Panc1 (cell line): ENCODE measurements at regions not wholly inside any gene's neighbourhood (a gene's known extent, or its start where the extent isn't known, plus 50 kb on each side); places are given as distances from the start of the nearest gene placed in this dataset.

Experiments used
- ATAC-seq: fragments of 200-7000 bp; cut with Tn5 transposase; 2 replicates; pipeline ENCODE4 v1.9.1; 2020; ENCODE audit warnings: mild to moderate bottlenecking, moderate library complexity
- BruUV-seq: library from RNA; stranded (reverse); fragments of 400-500 nt; replicated peaks from 2 replicates; lab custom pipeline; 2021; lab: Mats Ljungman, UMichigan
- CTCF ChIA-PET: fragments of 300-600 bp; sonication (Branson Sonifier 250); formaldehyde crosslinking; loops from one replicate; lab custom pipeline; 2022; ENCODE audit warnings: antibody characterized with exemption; lab: Charles Lee
- POLR2A ChIA-PET: fragments of 300-600 bp; sonication (Branson Sonifier 250); formaldehyde crosslinking; loops from one replicate; lab custom pipeline; 2022; ENCODE audit warnings: antibody characterized with exemption; lab: Charles Lee
- DNase-seq: peaks from one replicate; pipeline ENCODE4 v3.0.0-alpha.2; 2010; ENCODE audit warnings: low read depth, low spot score
- H3K27ac ChIP-seq: 2 replicates; pipeline ENCODE4 v1.5.1; 2011; ENCODE audit warnings: mild to moderate bottlenecking, low read length, inconsistent platforms
- H3K27me3 ChIP-seq: fragments of 200-500 bp; sonication (Bioruptor generic); 2 replicates; pipeline ENCODE4 v1.6.0; 2014; ENCODE audit warnings: low read length, inconsistent platforms; ENCODE audit not compliant: control insufficient read depth, insufficient read depth
- H3K36me3 ChIP-seq: fragments of 200-500 bp; sonication (Bioruptor generic); 2 replicates; pipeline ENCODE4 v1.5.1; 2014; ENCODE audit warnings: inconsistent platforms, mild to moderate bottlenecking, low read length, moderate library complexity; ENCODE audit not compliant: control insufficient read depth, insufficient read depth
- H3K4me1 ChIP-seq: 2 replicates; pipeline ENCODE4 v1.5.1; 2011; ENCODE audit warnings: inconsistent platforms, mild to moderate bottlenecking, low read length, moderate library complexity; ENCODE audit not compliant: control insufficient read depth, insufficient read depth
- H3K4me3 ChIP-seq, 2 experiments: 2 replicates each; pipeline ENCODE4 v1.5.1; 2011 to 2012; ENCODE audit warnings: low read depth in 2 of 2, low read length in 2 of 2, mild to moderate bottlenecking in 2 of 2, inconsistent platforms in 1 of 2, moderate library complexity in 1 of 2
- H3K9me3 ChIP-seq: fragments of 200-500 bp; sonication (Bioruptor generic); 2 replicates; pipeline ENCODE4 v1.5.1; 2014; ENCODE audit warnings: low read depth, mild to moderate bottlenecking, inconsistent platforms, low read length, moderate library complexity; ENCODE audit not compliant: control insufficient read depth, insufficient read depth
- CTCF ChIP-seq: fragments of 450-650 bp; IDR thresholded peaks from 2 replicates; pipeline ENCODE4 v1.5.1; 2017; ENCODE audit warnings: mild to moderate bottlenecking
- POLR2AphosphoS5 ChIP-seq: IDR thresholded peaks from 2 replicates; pipeline ENCODE4 v1.6.1; 2012; ENCODE audit warnings: mild to moderate bottlenecking, low read depth, low read length, moderate library complexity
- SIN3A ChIP-seq: IDR thresholded peaks from 2 replicates; pipeline ENCODE4 v1.6.1; 2012; ENCODE audit warnings: low read depth, mild to moderate bottlenecking, low read length, moderate library complexity, borderline replicate concordance; ENCODE audit not compliant: insufficient read depth
- TCF7L2 ChIP-seq: IDR thresholded peaks from 2 replicates; pipeline ENCODE4 v1.6.1; 2011; ENCODE audit warnings: mild to moderate bottlenecking, low read depth, low read length, inconsistent platforms
- in situ Hi-C: cut with HindIII; loops from 2 replicates; pipeline ENCODE4 v1.10.0; 2016; ENCODE audit warnings: low sequenced_read_pairs, low pct_unique_long_range_greater_than_20kb
- intact Hi-C: fragments of 100-400 bp; cut with micrococcal nuclease; formaldehyde crosslinking; loops from one replicate; pipeline ENCODE4 v1.10.0; 2022; ENCODE audit not compliant: unreplicated experiment
- TF ChIP-seq, protein P1 (sequence below), 2 experiments: IDR thresholded peaks; 2 replicates each; pipeline ENCODE4 v1.6.1; 2011 to 2012; ENCODE audit warnings: low read depth in 2 of 2, control low read depth in 1 of 2, low read length in 1 of 2, mild to moderate bottlenecking in 1 of 2, moderate library complexity in 1 of 2; ENCODE audit not compliant: insufficient read depth in 1 of 2

DNA sequence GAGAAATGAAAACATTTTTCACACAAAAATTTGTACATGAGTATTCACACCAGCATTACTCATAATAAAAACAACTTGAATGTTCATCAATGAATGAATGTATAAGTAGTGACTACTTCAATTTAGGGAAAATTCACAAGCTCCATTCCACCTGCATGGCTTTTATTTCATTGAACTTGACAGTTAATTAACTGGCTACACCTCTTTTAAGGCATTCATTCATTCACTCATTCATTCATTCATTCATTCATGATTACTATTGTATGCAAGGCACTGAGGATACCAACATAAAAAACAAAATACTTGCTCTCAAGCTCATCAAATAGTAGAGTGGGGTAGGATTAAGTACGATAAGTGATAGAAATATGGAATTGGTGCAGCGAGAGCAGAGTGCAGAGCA is 198.3 kb upstream of the DLGAP1 start:
- no peak for ATAC-seq
- Histone ChIP-seq H3K27ac (no peak overlapping the region), H3K4me1 (no peaks in the 10 kb centered on the region), H3K36me3 (no peaks in the 10 kb centered on the region), H3K9me3 (peaks cover 3% of the 10 kb centered on the region; the same call in 1 of the 2 replicates), H3K4me3 (no peak overlapping the region), H3K27me3 (no peaks in the 10 kb centered on the region)
- ChIA-PET POLR2A (no interaction called here), CTCF (no interaction called here)
- TF ChIP-seq SIN3A (no peak), CTCF (no peak), POLR2AphosphoS5 (no peak), TCF7L2 (no peak)
- TF ChIP-seq, protein P1, sequence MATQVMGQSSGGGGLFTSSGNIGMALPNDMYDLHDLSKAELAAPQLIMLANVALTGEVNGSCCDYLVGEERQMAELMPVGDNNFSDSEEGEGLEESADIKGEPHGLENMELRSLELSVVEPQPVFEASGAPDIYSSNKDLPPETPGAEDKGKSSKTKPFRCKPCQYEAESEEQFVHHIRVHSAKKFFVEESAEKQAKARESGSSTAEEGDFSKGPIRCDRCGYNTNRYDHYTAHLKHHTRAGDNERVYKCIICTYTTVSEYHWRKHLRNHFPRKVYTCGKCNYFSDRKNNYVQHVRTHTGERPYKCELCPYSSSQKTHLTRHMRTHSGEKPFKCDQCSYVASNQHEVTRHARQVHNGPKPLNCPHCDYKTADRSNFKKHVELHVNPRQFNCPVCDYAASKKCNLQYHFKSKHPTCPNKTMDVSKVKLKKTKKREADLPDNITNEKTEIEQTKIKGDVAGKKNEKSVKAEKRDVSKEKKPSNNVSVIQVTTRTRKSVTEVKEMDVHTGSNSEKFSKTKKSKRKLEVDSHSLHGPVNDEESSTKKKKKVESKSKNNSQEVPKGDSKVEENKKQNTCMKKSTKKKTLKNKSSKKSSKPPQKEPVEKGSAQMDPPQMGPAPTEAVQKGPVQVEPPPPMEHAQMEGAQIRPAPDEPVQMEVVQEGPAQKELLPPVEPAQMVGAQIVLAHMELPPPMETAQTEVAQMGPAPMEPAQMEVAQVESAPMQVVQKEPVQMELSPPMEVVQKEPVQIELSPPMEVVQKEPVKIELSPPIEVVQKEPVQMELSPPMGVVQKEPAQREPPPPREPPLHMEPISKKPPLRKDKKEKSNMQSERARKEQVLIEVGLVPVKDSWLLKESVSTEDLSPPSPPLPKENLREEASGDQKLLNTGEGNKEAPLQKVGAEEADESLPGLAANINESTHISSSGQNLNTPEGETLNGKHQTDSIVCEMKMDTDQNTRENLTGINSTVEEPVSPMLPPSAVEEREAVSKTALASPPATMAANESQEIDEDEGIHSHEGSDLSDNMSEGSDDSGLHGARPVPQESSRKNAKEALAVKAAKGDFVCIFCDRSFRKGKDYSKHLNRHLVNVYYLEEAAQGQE (IDR thresholded peaks at IDR 0.05; ENCODE audit: insufficient read depth in 1 of 2, low read depth in 2 of 2, low read length in 1 of 2), result no peak
- no peak for DNase-seq
- intact Hi-C loops (no loop called here), in situ Hi-C loops (no loop called here)
- no TSS peak for BruUV-seq

DNA sequence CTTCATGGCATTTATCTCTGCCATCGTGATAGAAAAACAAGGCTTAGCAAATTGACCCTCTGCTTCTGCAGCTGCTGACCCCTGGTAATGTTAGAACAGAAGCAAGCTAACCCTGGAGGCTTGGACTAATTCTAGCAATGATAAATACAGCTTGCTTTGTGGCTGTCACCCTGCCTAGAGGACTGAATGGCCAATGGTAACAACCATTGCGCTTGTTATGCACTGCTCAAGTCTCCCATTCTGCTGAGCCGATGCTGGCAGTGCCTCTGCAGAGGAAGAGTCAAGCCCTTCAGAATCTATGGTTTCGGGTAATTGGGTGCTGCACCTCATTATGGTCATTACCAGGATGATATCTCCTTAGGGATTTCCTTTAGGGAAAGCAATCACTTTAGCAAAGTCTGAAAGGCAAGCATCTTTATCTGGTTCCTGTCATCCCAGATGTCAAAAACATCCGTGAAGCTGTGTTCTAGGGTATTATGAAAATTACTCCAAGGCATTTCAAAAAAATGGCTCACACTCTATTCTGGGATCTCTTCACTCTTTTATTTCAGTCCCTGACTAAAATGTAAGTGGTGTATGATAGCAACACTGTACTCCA is 186.8 kb upstream of the DLGAP1 start:
- ChIA-PET CTCF (no interaction called here), POLR2A (no interaction called here)
- no peaks in the 10 kb centered on the region for H3K9me3 ChIP-seq
- no peak overlapping the region for H3K27ac ChIP-seq
- no TSS peak for BruUV-seq
- TF ChIP-seq, protein P1 (IDR thresholded peaks at IDR 0.05; ENCODE audit: insufficient read depth in 1 of 2, low read depth in 2 of 2, low read length in 1 of 2), result no peak
- TF ChIP-seq POLR2AphosphoS5 (no peak), CTCF (no peak), TCF7L2 (no peak), SIN3A (no peak)
- no peaks in the 10 kb centered on the region for H3K4me1 ChIP-seq
- no peak overlapping the region for H3K4me3 ChIP-seq
- no peaks in the 10 kb centered on the region for H3K27me3 ChIP-seq
- no peak for ATAC-seq
- in situ Hi-C loops (no loop called here), intact Hi-C loops (no loop called here)
- no peaks in the 10 kb centered on the region for H3K36me3 ChIP-seq
- no peak for DNase-seq
